ENCODE measurements at regions not wholly inside any gene's neighbourhood (a gene's known extent, or its start where the extent isn't known, plus 50 kb on each side); places are given as distances from the start of the nearest gene placed in this dataset.
"Not testable (repeated sequence)": the region's sequence is repeated elsewhere in the genome, so short reads cannot be mapped to it uniquely, and the experiment has no call there.

DNA sequence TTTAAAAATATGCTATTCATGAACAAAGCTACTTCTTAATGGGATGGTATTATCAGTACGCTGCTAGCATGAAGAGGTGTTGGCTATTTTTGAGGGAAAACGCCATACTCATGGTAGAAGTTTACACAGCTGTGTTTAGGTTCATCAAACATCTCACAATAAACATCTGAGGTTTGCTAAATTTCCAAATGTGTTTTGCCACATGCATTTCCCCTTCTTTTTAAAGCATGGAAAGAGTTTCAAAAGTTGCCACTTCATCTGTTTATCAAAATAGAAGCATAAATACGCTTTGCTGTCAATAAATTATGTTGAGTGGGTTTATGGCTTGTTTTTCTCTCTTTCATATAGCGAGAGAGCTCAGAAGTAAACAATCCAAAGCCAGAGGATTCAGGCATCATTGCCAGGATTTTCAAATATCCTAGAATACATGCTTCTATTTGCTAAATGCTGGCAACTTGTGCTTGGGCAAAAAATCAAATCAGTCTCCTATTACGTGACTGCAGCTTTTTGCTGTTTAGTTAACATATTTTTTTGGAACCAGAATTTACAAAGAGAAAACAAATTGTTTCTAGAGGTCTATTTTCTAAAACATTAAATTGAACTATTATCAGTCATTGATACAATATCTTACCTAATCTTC lies 1919.9 kb upstream of the LRRTM1 start:
- TF ChIP-seq ZFX (IDR thresholded peaks at IDR 0.05; ENCODE audit: borderline replicate concordance), result no peak
- TF ChIP-seq, protein P1, sequence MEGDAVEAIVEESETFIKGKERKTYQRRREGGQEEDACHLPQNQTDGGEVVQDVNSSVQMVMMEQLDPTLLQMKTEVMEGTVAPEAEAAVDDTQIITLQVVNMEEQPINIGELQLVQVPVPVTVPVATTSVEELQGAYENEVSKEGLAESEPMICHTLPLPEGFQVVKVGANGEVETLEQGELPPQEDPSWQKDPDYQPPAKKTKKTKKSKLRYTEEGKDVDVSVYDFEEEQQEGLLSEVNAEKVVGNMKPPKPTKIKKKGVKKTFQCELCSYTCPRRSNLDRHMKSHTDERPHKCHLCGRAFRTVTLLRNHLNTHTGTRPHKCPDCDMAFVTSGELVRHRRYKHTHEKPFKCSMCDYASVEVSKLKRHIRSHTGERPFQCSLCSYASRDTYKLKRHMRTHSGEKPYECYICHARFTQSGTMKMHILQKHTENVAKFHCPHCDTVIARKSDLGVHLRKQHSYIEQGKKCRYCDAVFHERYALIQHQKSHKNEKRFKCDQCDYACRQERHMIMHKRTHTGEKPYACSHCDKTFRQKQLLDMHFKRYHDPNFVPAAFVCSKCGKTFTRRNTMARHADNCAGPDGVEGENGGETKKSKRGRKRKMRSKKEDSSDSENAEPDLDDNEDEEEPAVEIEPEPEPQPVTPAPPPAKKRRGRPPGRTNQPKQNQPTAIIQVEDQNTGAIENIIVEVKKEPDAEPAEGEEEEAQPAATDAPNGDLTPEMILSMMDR (IDR thresholded peaks at IDR 0.05), result no peak

DNA sequence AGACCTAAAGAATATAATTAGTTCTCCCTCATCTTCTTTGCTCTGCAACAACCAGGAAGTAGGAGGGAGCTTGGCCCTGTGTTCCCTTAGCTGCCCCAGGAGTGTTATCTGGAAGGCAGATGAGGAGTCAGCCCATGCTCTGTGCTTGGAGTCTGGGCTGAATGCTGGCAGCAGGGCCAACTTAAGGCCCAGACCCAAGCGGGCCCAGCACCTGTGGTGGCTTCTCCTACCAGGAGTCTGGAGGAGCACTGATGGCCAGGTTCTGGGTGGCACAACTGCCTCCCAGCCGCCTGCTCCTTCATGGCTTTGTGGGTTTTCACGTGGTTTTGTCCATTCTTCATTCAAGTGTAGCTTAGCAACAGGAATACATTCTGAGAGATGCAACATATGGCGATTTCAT lies 1910.7 kb upstream of the LRRTM1 start:
- TF ChIP-seq, protein P1 (IDR thresholded peaks at IDR 0.05), result no peak
- TF ChIP-seq ZFX (IDR thresholded peaks at IDR 0.05; ENCODE audit: borderline replicate concordance), result no peak

More for the DNA sequence above, 1919.9 kb upstream of the LRRTM1 start:
- H3K27ac ChIP-seq, result no peak overlapping the region

DNA sequence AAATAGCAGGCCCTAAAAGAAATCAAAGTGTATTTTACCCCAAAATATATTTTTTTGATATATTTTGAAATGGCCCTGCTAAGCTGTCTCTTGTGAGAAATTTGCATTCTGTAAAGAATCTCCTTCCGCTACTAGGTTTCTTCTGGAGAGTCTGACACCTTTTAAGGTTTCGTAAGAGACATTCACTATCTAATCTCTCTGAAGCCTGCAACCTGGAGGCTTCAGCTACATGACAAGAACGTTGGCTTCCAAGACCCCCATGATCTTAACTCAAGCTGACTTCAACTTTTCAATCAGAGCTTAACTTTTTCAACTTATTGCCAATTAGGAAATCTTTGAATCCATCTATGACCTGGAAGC lies 1894.9 kb upstream of the LRRTM1 start:
- H3K27ac ChIP-seq, result no peak overlapping the region
- TF ChIP-seq ZFX (IDR thresholded peaks at IDR 0.05; ENCODE audit: borderline replicate concordance), result no peak
- TF ChIP-seq, protein P1 (IDR thresholded peaks at IDR 0.05), result no peak

More for the DNA sequence above, 1910.7 kb upstream of the LRRTM1 start:
- no peak overlapping the region for H3K27ac ChIP-seq

DNA sequence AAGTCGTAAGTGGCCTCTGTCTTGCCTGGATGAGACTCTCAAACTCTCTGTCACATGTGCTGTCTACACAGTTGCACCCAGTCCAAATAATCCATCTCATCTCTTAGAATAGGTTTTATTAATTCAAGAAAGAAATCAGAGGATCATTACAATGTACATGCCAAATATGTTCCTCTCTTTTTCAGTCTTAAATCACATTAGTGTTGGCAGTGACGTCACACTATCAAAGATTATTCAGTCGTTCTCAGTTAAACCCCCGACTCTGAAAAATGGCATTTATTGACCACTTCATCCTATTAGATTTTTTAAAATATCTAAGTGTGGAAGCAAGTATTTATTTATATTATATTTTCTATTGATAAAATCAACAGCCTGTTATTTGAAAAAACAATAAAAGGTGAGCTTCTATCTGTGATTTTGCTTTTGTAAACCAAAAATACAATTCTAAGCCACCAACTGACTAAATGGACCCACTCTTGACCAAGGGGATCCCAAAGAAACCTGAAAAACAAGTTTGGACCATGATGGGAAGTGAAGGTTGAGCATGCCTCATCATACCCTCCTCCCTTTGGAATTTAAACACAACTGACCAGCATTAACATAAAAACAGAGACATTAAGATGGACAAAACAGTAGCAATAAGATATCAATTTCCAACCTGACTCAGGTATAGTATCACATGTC lies 1894.4 kb upstream of the LRRTM1 start:
- TF ChIP-seq ZFX (IDR thresholded peaks at IDR 0.05; ENCODE audit: borderline replicate concordance), result no peak
- TF ChIP-seq, protein P1 (IDR thresholded peaks at IDR 0.05), result no peak
- H3K27ac ChIP-seq, result no peak overlapping the region

DNA sequence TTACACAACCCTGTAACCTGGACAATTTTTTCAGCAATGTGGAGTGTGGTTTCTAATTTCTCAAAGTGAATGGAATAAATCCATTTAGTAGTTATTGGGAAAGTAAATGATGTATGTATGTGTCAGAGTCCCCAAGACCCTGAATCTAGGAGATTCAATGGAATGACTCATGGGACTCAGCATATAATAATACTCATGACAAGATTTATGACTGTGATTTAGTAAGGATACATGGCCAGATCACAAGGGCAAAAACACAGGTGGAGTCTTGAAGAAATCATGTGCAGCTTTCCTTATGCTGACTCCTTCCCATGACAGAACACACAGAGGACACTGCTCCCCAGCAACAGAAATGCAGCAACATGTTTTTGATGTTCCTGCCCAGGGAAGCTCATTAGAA lies 1877.7 kb upstream of the LRRTM1 start:
- TF ChIP-seq, protein P1 (IDR thresholded peaks at IDR 0.05), result no peak
- TF ChIP-seq ZFX (IDR thresholded peaks at IDR 0.05; ENCODE audit: borderline replicate concordance), result no peak

DNA sequence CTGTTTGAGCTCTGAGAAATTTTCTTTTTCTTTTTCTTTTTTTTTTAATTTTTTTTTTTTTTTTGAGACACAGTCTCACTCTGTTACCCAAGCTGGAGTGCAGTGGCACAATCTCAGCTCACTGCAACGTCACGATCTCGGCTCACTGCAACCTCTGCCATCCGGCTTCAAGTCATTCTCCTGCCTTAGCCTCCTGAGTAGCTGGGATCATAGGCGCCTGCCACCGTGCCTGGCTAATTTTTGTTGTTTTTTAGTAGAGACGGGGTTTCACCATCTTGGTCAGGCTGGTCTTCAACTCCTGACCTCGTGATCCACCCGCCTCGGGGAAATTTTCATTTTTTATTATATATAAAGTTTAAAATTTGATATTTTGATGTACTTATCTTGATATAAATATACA lies 1870.7 kb upstream of the LRRTM1 start:
- H3K27ac ChIP-seq, result not testable (repeated sequence)

More for the DNA sequence above, 1877.7 kb upstream of the LRRTM1 start:
- no peak overlapping the region for H3K27ac ChIP-seq

DNA sequence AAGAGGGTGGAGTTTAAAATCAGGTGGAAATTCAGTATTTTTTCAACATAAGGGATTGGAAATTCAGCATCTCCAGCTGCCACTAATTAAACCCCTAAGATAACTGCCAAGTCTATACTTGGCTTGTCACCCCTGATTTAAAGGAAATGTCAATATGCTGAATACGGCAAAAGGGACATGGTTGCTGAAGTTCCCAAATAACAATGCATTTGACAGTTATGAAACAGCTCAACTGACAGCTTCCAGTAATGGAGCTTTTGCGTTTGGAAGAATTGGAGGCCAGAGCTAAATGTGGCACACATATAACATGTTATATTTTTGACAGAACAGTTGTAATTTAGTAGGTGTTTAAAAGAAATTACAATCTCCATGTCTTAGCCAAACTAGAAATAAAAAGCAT lies 1867.9 kb upstream of the LRRTM1 start:
- H3K27ac ChIP-seq, result no peak overlapping the region
- TF ChIP-seq, protein P1 (IDR thresholded peaks at IDR 0.05), result no peak
- TF ChIP-seq ZFX (IDR thresholded peaks at IDR 0.05; ENCODE audit: borderline replicate concordance), result no peak

All from 22Rv1 (cell line).